GM18519 (cell line): ENCODE measurements at regions not wholly inside any gene's neighbourhood (a gene's known extent, or its start where the extent isn't known, plus 50 kb on each side); places are given as distances from the start of the nearest gene placed in this dataset.

Experiments used
- ATAC-seq: cut with Tn5 transposase; IDR thresholded peaks from one replicate; pipeline ENCODE4 v1.9.1; 2021; ENCODE audit warnings: mild to moderate bottlenecking, moderate library complexity; ENCODE audit not compliant: unreplicated experiment, low FRiP score

DNA sequence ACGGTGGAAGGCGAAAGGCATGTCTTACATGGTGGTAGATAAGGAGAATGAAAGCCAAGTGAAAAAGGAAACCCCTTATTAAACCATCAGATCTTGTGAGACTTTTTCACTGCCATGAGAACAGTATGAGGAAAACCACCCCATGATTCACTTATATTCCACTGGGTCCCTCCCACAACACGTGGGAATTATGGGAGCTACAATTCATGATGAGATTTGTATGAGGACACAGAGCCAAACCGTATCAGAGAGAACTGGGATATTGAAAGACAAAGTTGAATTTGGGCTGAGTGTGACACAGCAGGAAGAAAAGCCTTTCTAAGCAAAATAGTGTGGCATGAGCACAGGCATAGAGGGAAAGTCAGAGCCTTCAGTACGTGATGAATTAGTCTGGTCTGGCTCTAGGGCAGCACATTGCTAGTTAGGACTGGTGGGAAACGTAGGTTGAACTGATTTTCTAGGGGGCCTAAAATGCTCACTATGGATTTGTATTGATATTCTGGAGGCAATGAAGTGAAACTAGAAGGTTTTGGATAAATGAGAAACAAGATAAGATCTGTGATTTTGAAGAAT is 84.8 kb upstream of the RND3 start:
- ATAC-seq: no peak

DNA sequence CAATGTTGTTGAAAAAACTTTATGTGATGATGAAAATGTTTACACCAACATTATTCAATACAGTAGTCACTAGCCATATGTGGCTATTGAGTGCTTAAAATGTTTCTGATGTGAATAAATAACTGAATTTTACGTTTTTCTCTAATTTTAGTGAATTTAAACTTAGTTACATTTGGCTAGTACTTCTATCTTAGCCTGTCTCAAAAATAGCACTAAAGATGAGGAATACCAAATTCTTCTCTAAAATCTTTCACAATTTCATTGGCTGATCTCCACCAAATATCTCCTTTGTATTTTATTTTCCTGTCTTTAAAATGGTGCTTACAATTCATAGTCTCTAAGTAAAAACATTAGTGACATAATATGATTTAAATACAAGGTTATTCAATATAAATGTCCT is 83.7 kb upstream of the RND3 start:
- ATAC-seq: no peak

- ATAC-seq: no peak
These were observed 83.2 kb upstream of the RND3 start for GRCh38 chr2:150570712-150571111.

- no peak for ATAC-seq
These were observed 82.3 kb upstream of the RND3 start for GRCh38 chr2:150569761-150570160.

- no peak for ATAC-seq
These were observed 80.4 kb upstream of the RND3 start for GRCh38 chr2:150567771-150568301.

DNA sequence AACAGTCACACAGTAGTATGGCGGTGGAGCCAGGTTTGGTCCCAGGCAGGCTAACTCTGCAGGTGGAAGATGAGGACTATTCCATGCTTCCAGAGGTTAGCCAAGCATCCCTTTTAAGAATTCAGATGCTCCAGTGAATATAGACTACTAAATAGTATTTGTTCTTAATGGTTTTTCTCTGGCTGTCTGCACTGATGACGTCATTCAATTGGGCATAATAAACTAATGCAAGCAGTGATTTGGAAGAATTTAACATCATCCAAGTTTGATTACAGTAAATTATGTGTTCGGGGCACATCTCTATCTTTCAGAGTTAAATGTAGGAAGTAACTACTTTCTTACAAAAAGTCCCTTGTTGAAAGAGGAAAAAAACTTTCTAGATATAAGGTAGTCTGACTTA is 78.8 kb upstream of the RND3 start:
- no peak for ATAC-seq

DNA sequence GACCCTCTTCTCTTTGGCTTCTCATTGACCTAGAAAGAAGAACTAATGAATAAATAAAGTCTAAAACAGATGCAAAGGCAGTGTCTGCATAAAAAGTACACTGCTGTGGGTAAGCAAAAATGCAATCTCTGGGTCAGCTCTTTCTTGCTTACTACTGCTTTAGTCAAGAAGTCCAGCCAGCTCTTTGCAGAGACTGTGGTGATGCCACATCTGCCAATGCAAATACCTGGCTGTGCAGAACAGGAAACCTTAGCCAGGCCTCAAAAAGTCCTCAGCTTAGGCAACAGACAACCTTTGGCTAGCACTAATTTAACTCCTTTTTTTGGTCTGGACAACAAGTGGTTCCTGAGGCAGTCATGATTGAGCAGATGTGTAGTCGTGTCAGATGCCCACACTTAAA is 73.6 kb upstream of the RND3 start:
- no peak for ATAC-seq

DNA sequence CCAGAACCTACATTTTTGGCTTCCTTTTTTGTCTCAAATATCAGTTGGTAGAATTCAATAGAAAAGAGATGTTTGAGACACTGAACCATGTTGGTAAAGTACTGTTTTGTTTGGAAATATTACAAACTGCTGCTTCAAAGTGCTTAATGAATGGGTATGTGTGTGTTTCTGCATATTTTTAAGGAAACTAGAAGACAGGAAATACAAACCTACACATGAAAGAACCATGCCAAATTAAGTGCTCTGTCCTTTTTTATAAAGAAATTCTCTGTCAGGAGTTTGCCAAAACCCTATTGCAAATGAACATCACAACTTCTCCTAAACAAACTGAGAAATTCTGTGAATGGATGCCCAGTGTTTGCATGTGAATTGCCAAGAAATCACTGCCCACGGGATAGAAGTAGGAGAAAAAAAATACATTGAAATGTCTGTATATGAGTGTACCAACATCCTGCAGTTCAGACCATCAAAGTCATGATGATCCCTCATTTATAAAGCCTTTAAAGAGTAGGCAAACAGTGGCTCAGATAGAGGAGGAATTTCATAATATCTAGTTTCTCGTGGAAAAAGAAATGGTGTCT is 69.6 kb upstream of the RND3 start:
- ATAC-seq: no peak

- no peak for ATAC-seq
These were observed 68.3 kb upstream of the RND3 start for GRCh38 chr2:150555611-150556356.

GRCh38 chr2:150554046-150554445 is 66.6 kb upstream of the RND3 start:
- no peak for ATAC-seq

- ATAC-seq: no peak
These were observed 64.8 kb upstream of the RND3 start for GRCh38 chr2:150552041-150552820.

GRCh38 chr2:150549381-150549780 is 61.9 kb upstream of the RND3 start:
- no peak for ATAC-seq

GRCh38 chr2:150548527-150548926 is 61.1 kb upstream of the RND3 start:
- no peak for ATAC-seq

DNA sequence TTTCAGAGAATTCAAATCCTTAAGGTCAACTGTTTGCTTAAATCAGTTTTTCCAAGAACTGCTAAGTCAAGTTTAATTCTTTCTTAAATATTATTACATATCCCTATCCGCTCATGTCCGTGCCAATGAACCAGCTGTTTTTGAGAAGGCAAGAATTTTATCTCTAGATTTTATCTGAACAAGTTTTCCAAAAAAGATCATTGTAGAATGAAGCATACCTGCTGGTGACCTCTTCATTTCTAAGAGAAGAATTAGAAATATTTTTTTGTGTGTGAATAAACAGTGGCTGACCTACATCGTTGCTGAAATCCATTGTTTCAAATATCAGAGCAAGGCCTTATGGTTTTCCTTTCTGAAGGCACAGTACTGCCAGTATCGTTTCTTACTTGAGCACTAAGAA is 58.4 kb upstream of the RND3 start:
- ATAC-seq: no peak

- ATAC-seq: no peak
These were observed 57.3 kb upstream of the RND3 start for GRCh38 chr2:150544731-150545130.

DNA sequence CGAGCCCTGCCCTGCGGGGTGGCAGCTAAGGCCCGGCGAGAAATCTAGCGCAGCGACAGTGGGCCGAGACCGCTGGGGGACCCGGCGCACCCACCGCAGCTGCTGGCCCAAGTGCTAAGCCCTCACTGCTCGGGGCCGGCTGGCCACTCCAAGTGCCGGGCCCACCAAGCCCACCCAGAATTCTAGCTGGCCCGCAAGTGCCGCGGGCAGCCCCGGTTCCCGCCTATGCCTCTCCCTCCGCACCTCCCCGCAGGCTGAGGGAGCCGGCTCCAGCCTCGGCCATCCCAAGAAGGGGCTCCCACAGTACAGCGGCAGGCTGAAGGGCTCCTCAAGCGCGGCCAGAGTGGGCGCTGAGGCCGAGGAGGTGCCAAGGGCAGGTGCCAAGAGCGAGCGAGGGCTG is 55.2 kb upstream of the RND3 start:
- ATAC-seq: no peak

DNA sequence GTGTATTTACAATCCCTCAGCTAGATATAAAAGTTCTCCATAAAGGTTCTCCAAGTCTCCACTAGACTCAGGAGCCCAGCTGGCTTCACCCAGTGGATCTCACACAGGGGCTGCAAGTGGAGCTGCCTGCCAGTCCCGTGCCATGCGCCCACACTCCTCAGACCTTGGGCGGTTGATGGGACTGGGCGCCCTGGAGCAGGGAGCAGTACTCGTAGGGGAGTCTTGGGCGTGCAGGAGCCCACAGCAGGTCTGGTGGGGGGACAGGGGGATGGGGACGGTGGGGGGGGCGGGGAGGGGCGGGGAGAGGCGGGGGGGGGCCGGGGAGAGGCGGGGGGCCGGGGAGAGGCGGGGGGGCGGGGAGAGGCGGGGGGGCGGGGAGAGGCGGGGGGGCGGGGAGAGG is 54.7 kb upstream of the RND3 start:
- ATAC-seq: no peak

GRCh38 chr2:150538651-150539201 is 51.3 kb upstream of the RND3 start:
- no peak for ATAC-seq
